Suprapubic skin (tissue), 4 donors: ENCODE measurements at regions not wholly inside any gene's neighbourhood (a gene's known extent, or its start where the extent isn't known, plus 50 kb on each side); places are given as distances from the start of the nearest gene placed in this dataset.

ENCODE experiments used
- EP300 ChIP-seq: sonication (generic); formaldehyde crosslinking; IDR thresholded peaks from one replicate; pipeline ENCODE4 v1.6.1; 2017; ENCODE audit warnings: antibody characterized with exemption
- POLR2A ChIP-seq, 2 donors: fragments of 450-650 bp; IDR thresholded peaks; one replicate each; pipeline ENCODE4 v1.6.1; 2017; ENCODE audit warnings: antibody characterized with exemption in 2 of 2, mild to moderate bottlenecking in 2 of 2, moderate library complexity in 2 of 2
- POLR2AphosphoS5 ChIP-seq, 3 donors: sonication (generic); formaldehyde crosslinking; IDR thresholded peaks; one replicate each; pipeline ENCODE4 v1.6.1; 2017; ENCODE audit warnings: antibody characterized with exemption in 3 of 3
- TF ChIP-seq, protein P1 (sequence below), 2 donors: fragments of 200-600 bp in 1 of 2; fragments of 450-650 bp in 1 of 2; sonication (generic) in 1 of 2; IDR thresholded peaks; one replicate each; pipeline ENCODE4 v1.5.1; 2016 to 2019; ENCODE audit warnings: antibody characterized with exemption in 2 of 2, mild to moderate bottlenecking in 1 of 2, moderate library complexity in 1 of 2

DNA sequence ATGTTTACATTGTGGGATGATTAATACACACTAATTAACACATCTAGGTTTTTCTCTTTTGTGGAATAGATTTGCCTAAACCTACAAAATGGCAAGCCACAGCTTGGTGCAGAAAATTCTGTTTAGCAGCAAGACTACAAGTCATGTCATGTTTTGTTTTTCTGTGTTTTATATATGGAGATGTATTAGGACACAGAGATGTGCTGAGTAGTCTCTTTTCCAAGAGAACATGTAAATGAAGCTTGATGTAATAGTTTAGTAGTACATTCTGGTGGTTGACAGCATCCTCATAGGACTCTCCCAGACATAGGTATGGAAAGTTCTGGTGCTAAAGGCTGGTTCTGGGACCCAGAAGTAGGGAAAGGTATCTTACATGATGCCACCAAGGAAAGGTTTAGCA is 1345.4 kb downstream of the CDH11 start:
- TF ChIP-seq, protein P1, sequence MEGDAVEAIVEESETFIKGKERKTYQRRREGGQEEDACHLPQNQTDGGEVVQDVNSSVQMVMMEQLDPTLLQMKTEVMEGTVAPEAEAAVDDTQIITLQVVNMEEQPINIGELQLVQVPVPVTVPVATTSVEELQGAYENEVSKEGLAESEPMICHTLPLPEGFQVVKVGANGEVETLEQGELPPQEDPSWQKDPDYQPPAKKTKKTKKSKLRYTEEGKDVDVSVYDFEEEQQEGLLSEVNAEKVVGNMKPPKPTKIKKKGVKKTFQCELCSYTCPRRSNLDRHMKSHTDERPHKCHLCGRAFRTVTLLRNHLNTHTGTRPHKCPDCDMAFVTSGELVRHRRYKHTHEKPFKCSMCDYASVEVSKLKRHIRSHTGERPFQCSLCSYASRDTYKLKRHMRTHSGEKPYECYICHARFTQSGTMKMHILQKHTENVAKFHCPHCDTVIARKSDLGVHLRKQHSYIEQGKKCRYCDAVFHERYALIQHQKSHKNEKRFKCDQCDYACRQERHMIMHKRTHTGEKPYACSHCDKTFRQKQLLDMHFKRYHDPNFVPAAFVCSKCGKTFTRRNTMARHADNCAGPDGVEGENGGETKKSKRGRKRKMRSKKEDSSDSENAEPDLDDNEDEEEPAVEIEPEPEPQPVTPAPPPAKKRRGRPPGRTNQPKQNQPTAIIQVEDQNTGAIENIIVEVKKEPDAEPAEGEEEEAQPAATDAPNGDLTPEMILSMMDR (IDR thresholded peaks at IDR 0.05): no peak
- TF ChIP-seq POLR2AphosphoS5 (IDR thresholded peaks at IDR 0.05) (no peak), POLR2A (IDR thresholded peaks at IDR 0.05) (no peak), EP300 (no peak)
